Lower leg skin (tissue), 3 donors: ENCODE measurements at regions not wholly inside any gene's neighbourhood (a gene's known extent, or its start where the extent isn't known, plus 50 kb on each side); places are given as distances from the start of the nearest gene placed in this dataset.
"Not testable (repeated sequence)": the region's sequence is repeated elsewhere in the genome, so short reads cannot be mapped to it uniquely, and the experiment has no call there.

Experiments used
- POLR2A ChIP-seq, 2 donors: fragments of 450-650 bp; IDR thresholded peaks; one replicate each; pipeline ENCODE4 v1.6.1; 2016 to 2017; ENCODE audit warnings: antibody characterized with exemption in 2 of 2, mild to moderate bottlenecking in 1 of 2, moderate library complexity in 1 of 2
- TF ChIP-seq, protein P1 (sequence below), 3 donors: fragments of 450-650 bp; IDR thresholded peaks; one replicate each; pipeline ENCODE4 v1.5.1; 2016; ENCODE audit warnings: antibody characterized with exemption in 3 of 3, mild to moderate bottlenecking in 3 of 3, moderate library complexity in 2 of 3

DNA sequence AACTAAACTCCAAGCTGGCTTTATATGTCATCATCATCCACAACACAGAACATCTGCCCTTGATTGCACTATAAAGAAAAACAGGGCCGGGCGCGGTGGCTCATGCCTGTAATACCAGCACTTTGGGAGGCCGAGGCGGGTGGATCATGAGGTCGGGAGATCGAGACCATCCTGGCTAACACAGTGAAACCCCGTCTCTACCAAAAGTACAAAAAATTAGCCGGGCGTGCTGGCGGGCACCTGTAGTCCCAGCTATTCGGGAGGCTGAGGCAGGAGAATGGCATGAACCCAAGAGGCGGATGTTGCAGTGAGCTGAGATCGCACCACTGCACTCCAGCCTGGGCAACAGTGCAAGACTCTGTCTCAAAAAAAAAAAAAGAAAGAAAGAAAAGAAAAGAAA is 290.3 kb upstream of the CELF2 start:
- TF ChIP-seq, protein P1, sequence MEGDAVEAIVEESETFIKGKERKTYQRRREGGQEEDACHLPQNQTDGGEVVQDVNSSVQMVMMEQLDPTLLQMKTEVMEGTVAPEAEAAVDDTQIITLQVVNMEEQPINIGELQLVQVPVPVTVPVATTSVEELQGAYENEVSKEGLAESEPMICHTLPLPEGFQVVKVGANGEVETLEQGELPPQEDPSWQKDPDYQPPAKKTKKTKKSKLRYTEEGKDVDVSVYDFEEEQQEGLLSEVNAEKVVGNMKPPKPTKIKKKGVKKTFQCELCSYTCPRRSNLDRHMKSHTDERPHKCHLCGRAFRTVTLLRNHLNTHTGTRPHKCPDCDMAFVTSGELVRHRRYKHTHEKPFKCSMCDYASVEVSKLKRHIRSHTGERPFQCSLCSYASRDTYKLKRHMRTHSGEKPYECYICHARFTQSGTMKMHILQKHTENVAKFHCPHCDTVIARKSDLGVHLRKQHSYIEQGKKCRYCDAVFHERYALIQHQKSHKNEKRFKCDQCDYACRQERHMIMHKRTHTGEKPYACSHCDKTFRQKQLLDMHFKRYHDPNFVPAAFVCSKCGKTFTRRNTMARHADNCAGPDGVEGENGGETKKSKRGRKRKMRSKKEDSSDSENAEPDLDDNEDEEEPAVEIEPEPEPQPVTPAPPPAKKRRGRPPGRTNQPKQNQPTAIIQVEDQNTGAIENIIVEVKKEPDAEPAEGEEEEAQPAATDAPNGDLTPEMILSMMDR (IDR thresholded peaks at IDR 0.05) = not testable (repeated sequence)
- not testable (repeated sequence) for TF ChIP-seq POLR2A (IDR thresholded peaks at IDR 0.05)
